IMR-90 (cell line): ENCODE measurements at regions not wholly inside any gene's neighbourhood (a gene's known extent, or its start where the extent isn't known, plus 50 kb on each side); places are given as distances from the start of the nearest gene placed in this dataset.

Experiments used
- ATAC-seq: fragments of 200-7000 bp; cut with Tn5 transposase; 2 replicates; pipeline ENCODE4 v1.9.1; 2020; ENCODE audit warnings: low read depth, mild to moderate bottlenecking, moderate library complexity
- BruUV-seq: library from RNA; stranded (reverse); fragments of 400-500 nt; replicated peaks from 2 replicates; lab custom pipeline; 2021; lab: Mats Ljungman, UMichigan
- CTCF ChIA-PET: fragments of 300-600 bp; formaldehyde crosslinking; extraction: SDS; loops from one replicate; lab custom pipeline; 2021; ENCODE audit warnings: antibody characterized with exemption; lab: Yijun Ruan, JAX
- POLR2A ChIA-PET: fragments of 300-600 bp; sonication (Branson Sonifier 250); formaldehyde crosslinking; loops from one replicate; lab custom pipeline; 2022; ENCODE audit warnings: antibody characterized with exemption; ENCODE audit not compliant: unreplicated experiment; lab: Charles Lee
- DNase-seq: peaks from one replicate; pipeline ENCODE4 v3.0.0; 2013
- H2AFZ ChIP-seq: replicated peaks from 2 replicates; pipeline ENCODE3; 2013; ENCODE audit warnings: low read length, mild to moderate bottlenecking; ENCODE audit not compliant: poor library complexity
- H2AK5ac ChIP-seq: 2 replicates; pipeline ENCODE4 v1.6.1; 2013; ENCODE audit warnings: low read depth, low read length, inconsistent platforms
- H2AK9ac ChIP-seq: replicated peaks from 2 replicates; pipeline ENCODE3; 2013; ENCODE audit warnings: mild to moderate bottlenecking, low read depth, low read length, moderate library complexity; ENCODE audit not compliant: poor library complexity
- H2BK120ac ChIP-seq: 2 replicates; pipeline ENCODE4 v1.6.1; 2013; ENCODE audit warnings: low read depth, low read length, inconsistent platforms
- H2BK15ac ChIP-seq: 3 replicates; pipeline ENCODE4 v1.6.1; 2013; ENCODE audit warnings: low read depth, low read length, inconsistent platforms
- H2BK20ac ChIP-seq: 2 replicates; pipeline ENCODE4 v1.6.1; 2013; ENCODE audit warnings: low read depth, mild to moderate bottlenecking, inconsistent platforms, low read length, moderate library complexity
- H2BK5ac ChIP-seq: 2 replicates; pipeline ENCODE4 v1.6.1; 2013; ENCODE audit warnings: mild to moderate bottlenecking, low read depth, low read length, inconsistent platforms; ENCODE audit not compliant: poor library complexity, severe bottlenecking
- H3K14ac ChIP-seq: replicated peaks from 2 replicates; pipeline ENCODE4 v1.6.1; 2013; ENCODE audit warnings: low read depth, low read length, inconsistent platforms
- H3K18ac ChIP-seq: 2 replicates; pipeline ENCODE4 v1.6.1; 2013; ENCODE audit warnings: low read depth, low read length, control low read depth
- H3K23ac ChIP-seq: 2 replicates; pipeline ENCODE4 v1.6.1; 2013; ENCODE audit warnings: low read depth, low read length, inconsistent platforms
- H3K27ac ChIP-seq: 2 replicates; pipeline ENCODE4 v1.5.1; 2013; ENCODE audit warnings: mild to moderate bottlenecking, control low read depth, low read length; ENCODE audit not compliant: insufficient read depth
- H3K27me3 ChIP-seq: 2 replicates; pipeline ENCODE4 v1.6.1; 2013; ENCODE audit warnings: low read length; ENCODE audit not compliant: control insufficient read depth, insufficient read depth
- H3K36me3 ChIP-seq: 2 replicates; pipeline ENCODE4 v1.6.1; 2013; ENCODE audit warnings: low read length, mixed read lengths; ENCODE audit not compliant: control insufficient read depth, insufficient read depth
- H3K4ac ChIP-seq: 2 replicates; pipeline ENCODE4 v1.6.1; 2013; ENCODE audit warnings: low read depth, low read length, inconsistent platforms
- H3K4me1 ChIP-seq: 2 replicates; pipeline ENCODE4 v1.6.1; 2013; ENCODE audit warnings: low read length, mixed read lengths; ENCODE audit not compliant: control insufficient read depth, insufficient read depth
- H3K4me2 ChIP-seq: 2 replicates; pipeline ENCODE4 v1.6.1; 2013; ENCODE audit warnings: low read depth, mild to moderate bottlenecking, control low read depth, low read length, moderate library complexity
- H3K4me3 ChIP-seq: 2 replicates; pipeline ENCODE4 v1.5.1; 2013; ENCODE audit warnings: low read depth, mild to moderate bottlenecking, control low read depth, low read length, moderate library complexity; ENCODE audit not compliant: insufficient read depth
- H3K56ac ChIP-seq: 2 replicates; pipeline ENCODE4 v1.6.1; 2013; ENCODE audit warnings: low read length, inconsistent platforms; ENCODE audit not compliant: insufficient read depth; ENCODE audit errors: extremely low read depth
- H3K79me1 ChIP-seq, 2 experiments: 2 replicates each; pipeline ENCODE4 v1.6.1; 2013; ENCODE audit warnings: low read length in 2 of 2, inconsistent platforms in 1 of 2, low read depth in 1 of 2
- H3K9ac ChIP-seq: 2 replicates; pipeline ENCODE4 v1.6.1; 2013; ENCODE audit warnings: low read depth, low read length, control low read depth
- H3K9me1 ChIP-seq: 2 replicates; pipeline ENCODE4 v1.6.1; 2013; ENCODE audit warnings: low read length, inconsistent platforms; ENCODE audit not compliant: insufficient read depth
- H3K9me3 ChIP-seq: 2 replicates; pipeline ENCODE4 v1.6.1; 2013; ENCODE audit warnings: low read length; ENCODE audit not compliant: control insufficient read depth, insufficient read depth
- H4K20me1 ChIP-seq: 2 replicates; pipeline ENCODE4 v1.6.1; 2013; ENCODE audit warnings: low read length, inconsistent platforms; ENCODE audit not compliant: insufficient read depth
- H4K5ac ChIP-seq: 2 replicates; pipeline ENCODE4 v1.6.1; 2013; ENCODE audit warnings: mild to moderate bottlenecking, low read depth, low read length, control low read depth
- H4K8ac ChIP-seq, 2 experiments: 2 replicates each; pipeline ENCODE4 v1.6.1; 2013; ENCODE audit warnings: low read depth in 2 of 2, low read length in 2 of 2, control low read depth in 1 of 2, inconsistent platforms in 1 of 2
- H4K91ac ChIP-seq: 2 replicates; pipeline ENCODE4 v1.6.1; 2013; ENCODE audit warnings: low read depth, low read length, inconsistent platforms; ENCODE audit not compliant: insufficient read depth
- FOS ChIP-seq: fragments of 150-350 bp; IDR thresholded peaks from 2 replicates; pipeline ENCODE4 v1.6.1; 2016; ENCODE audit warnings: low read depth, low read length
- USF2 ChIP-seq: fragments of 150-350 bp; IDR thresholded peaks from 2 replicates; pipeline ENCODE4 v1.6.1; 2017; ENCODE audit warnings: mild to moderate bottlenecking, antibody characterized with exemption, low read length, low read depth
- dilution Hi-C: fragments of 300-500 bp; cut with HindIII; formaldehyde crosslinking; loops from one replicate; pipeline ENCODE4 v1.14.3; 2018; ENCODE audit warnings: low sequenced_read_pairs; ENCODE audit not compliant: unreplicated experiment
- in situ Hi-C: fragments of 300-500 bp; cut with MboI; formaldehyde crosslinking; loops from 3 replicates; pipeline ENCODE4 v1.14.3; 2019; ENCODE audit warnings: low sequenced_read_pairs, inconsistent platforms, mixed read lengths
- intact Hi-C: fragments of 100-400 bp; cut with micrococcal nuclease; formaldehyde crosslinking; loops from 2 replicates; pipeline ENCODE4 v1.10.0; 2022

DNA sequence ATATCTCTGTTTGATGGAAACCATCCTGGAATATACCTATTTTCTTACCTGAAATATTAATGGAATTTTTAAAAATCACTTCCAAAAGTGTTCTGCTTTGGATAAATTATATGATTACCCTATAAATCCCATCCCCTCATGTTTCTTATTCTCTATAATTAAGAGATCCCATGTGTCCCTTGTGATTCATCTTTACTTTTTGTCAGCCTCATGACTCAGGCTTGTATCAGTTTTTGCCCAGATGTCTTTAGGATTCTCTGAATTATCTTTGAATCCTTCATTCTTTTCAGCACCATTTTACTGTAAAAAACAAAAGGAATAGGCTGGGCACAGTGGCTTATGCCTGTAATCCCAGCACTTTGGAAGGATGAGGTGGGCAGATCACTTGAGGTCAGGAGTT lies 804.5 kb upstream of the CITED2 start:
- Histone ChIP-seq H4K5ac (peak overlapping the region; percentile 35; the same call in 1 of the 2 replicates), H2AK5ac (peak overlapping the region; percentile 90), H3K4ac (peak overlapping the region; percentile 82), H3K4me3 (no peak overlapping the region), H3K9ac (no peak overlapping the region), H3K36me3 (no peaks in the 10 kb centered on the region), H3K27ac (peak overlapping the region; percentile 49; the same call in 1 of the 2 replicates), H2AFZ (no peak overlapping the region), H3K4me1 (peaks cover 10% of the 10 kb centered on the region), H3K14ac (peak overlapping the region; percentile 64), H4K8ac (peak overlapping the region in 1 of 2 experiments; percentile 35; a peak in 2 of 4 replicates), H4K91ac (0 out of 2 replicates have a peak overlapping the region, but pooled peaks have one; percentile 43), H2AK9ac (no peak overlapping the region), H3K9me3 (no peaks in the 10 kb centered on the region), H3K4me2 (no peak overlapping the region), H3K18ac (peak overlapping the region; percentile 72; the same call in 1 of the 2 replicates), H3K27me3 (no peaks in the 10 kb centered on the region), H2BK15ac (peak overlapping the region; percentile 61; the same call in 1 of the 3 replicates), H3K23ac (no peak overlapping the region), H2BK20ac (peak overlapping the region; percentile 77; the same call in 1 of the 2 replicates), H2BK5ac (peak overlapping the region; percentile 88), H3K79me1 (no peaks in the 10 kb centered on the region), H3K56ac (no peak overlapping the region), H2BK120ac (peak overlapping the region; percentile 89; the same call in 1 of the 2 replicates), H3K9me1 (0 out of 2 replicates have a peak, but pooled peaks cover 5% of the 10 kb centered on the region), H4K20me1 (no peaks in the 10 kb centered on the region)
- no peak for TF ChIP-seq USF2
- TF ChIP-seq FOS, result 0 out of 2 replicates have a peak, but pooled peaks have one; percentile 12
- dilution Hi-C loops (no loop called here), in situ Hi-C loops (no loop called here), intact Hi-C loops (no loop called here)
- CTCF ChIA-PET, result no interaction called here
- POLR2A ChIA-PET, result no interaction called here
- no TSS peak for BruUV-seq
- DNase-seq (peak; percentile 81), ATAC-seq (no peak)
